Stomach (tissue), 8 donors: ENCODE measurements at regions not wholly inside any gene's neighbourhood (a gene's known extent, or its start where the extent isn't known, plus 50 kb on each side); places are given as distances from the start of the nearest gene placed in this dataset.
A peak's percentile ranks its signal among the peaks of the same experiment; 100 is the strongest.

Source experiments
- DNase-seq, 2 donors: peaks; one replicate each; pipeline versions ENCODE4 v3.0.0 to v3.0.0-alpha.2; 2013 to 2019
- H3K27ac ChIP-seq, 5 donors: fragments of 200-600 bp in 4 of 5; sonication (generic) in 4 of 5; one replicate each; pipeline ENCODE4 v1.5.1; 2013 to 2019; ENCODE audit warnings: mild to moderate bottlenecking in 1 of 5, moderate library complexity in 1 of 5
- H3K27me3 ChIP-seq, 3 donors: fragments of 200-600 bp; sonication (generic); one replicate each; pipeline ENCODE4 v1.5.1; 2017 to 2019; ENCODE audit warnings: mixed run types in 1 of 3
- H3K36me3 ChIP-seq, 4 donors: fragments of 200-600 bp; sonication (generic); 1 replicate in 3 of 4; 2 replicates in 1 of 4; pipeline ENCODE4 v1.5.1; 2016 to 2019
- H3K4me1 ChIP-seq, 4 donors: fragments of 200-600 bp; sonication (generic); one replicate each; pipeline ENCODE4 v1.5.1; 2016 to 2019
- H3K4me3 ChIP-seq, 4 donors: fragments of 200-600 bp; sonication (generic) in 3 of 4; one replicate each; pipeline ENCODE4 v1.5.1; 2016 to 2019; ENCODE audit warnings: mild to moderate bottlenecking in 1 of 4
- H3K9me3 ChIP-seq, 4 donors: fragments of 200-600 bp; sonication (generic); one replicate each; pipeline ENCODE4 v1.5.1; 2016 to 2019
- CTCF ChIP-seq, 7 experiments: fragments of 450-650 bp in 4 of 7; fragments of 200-600 bp in 3 of 7; sonication (generic) in 3 of 7; IDR thresholded peaks; one replicate each; pipeline ENCODE4 v1.5.1; 2016 to 2019; ENCODE audit warnings: antibody characterized with exemption in 7 of 7, control low read depth in 2 of 7, mild to moderate bottlenecking in 1 of 7
- EP300 ChIP-seq: sonication (generic); formaldehyde crosslinking; IDR thresholded peaks from one replicate; pipeline ENCODE4 v1.6.1; 2017; ENCODE audit warnings: antibody characterized with exemption
- POLR2A ChIP-seq, 4 donors: fragments of 450-650 bp; IDR thresholded peaks; one replicate each; pipeline ENCODE4 v1.6.1; 2016; ENCODE audit warnings: antibody characterized with exemption in 4 of 4, control low read depth in 2 of 4, mild to moderate bottlenecking in 1 of 4, moderate library complexity in 1 of 4
- POLR2AphosphoS5 ChIP-seq, 3 donors: sonication (generic); formaldehyde crosslinking; IDR thresholded peaks; one replicate each; pipeline ENCODE4 v1.6.1; 2016; ENCODE audit warnings: antibody characterized with exemption in 3 of 3
- WGBS, 5 donors: extraction: QIAGEN DNeasy Blood & Tissue Kit in 3 of 5; methylation state at CpG; one replicate each; pipeline versions ENCODE4 v1.1.5 to v1.1.7; 2013 to 2018; 5-methylcytosine and 5-hydroxymethylcytosine counted together
- intact Hi-C: fragments of 100-400 bp; cut with DNase I; formaldehyde crosslinking; loops from one replicate; pipeline ENCODE4 v1.15.1; 2023; ENCODE audit warnings: low total_unique reads
- donor health status: healthy with polysubstance abuse.
- donor health status: Bipolar disorder and iron deficiency.
- donor health status: healthy.

- TF ChIP-seq EP300: no peak
- no peak for TF ChIP-seq POLR2A (IDR thresholded peaks at IDR 0.05)
- no peak for TF ChIP-seq POLR2AphosphoS5 (IDR thresholded peaks at IDR 0.05)
- no peak for TF ChIP-seq CTCF (IDR thresholded peaks at IDR 0.05)
- Histone ChIP-seq H3K27ac (no peak overlapping the region), H3K27me3 (no peaks in the 10 kb centered on the region), H3K9me3 (no peaks in the 10 kb centered on the region), H3K4me3 (no peak overlapping the region), H3K36me3 (no peaks in the 10 kb centered on the region), H3K4me1 (no peaks in the 10 kb centered on the region)
- intact Hi-C loops: no loop called here
- DNase-seq: no peak
Measured at GRCh38 chr5:130815246-130815645, 349.8 kb downstream of the HINT1 start.

GRCh38 chr5:130808691-130809090, 356.4 kb downstream of the HINT1 start:
- WGBS, 5 donors: 83 to 90% (median 89%) methylated on average over 4 of the region's 4 CpGs
- no peaks in the 10 kb centered on the region for H3K4me1 ChIP-seq
- H3K36me3 ChIP-seq: no peaks in the 10 kb centered on the region
- DNase-seq: no peak
- intact Hi-C loops: no loop called here
- no peak overlapping the region for H3K27ac ChIP-seq
- no peaks in the 10 kb centered on the region for H3K9me3 ChIP-seq
- no peaks in the 10 kb centered on the region for H3K27me3 ChIP-seq
- no peak overlapping the region for H3K4me3 ChIP-seq
- no peak for TF ChIP-seq POLR2AphosphoS5 (IDR thresholded peaks at IDR 0.05)
- no peak for TF ChIP-seq CTCF (IDR thresholded peaks at IDR 0.05)
- no peak for TF ChIP-seq EP300
- no peak for TF ChIP-seq POLR2A (IDR thresholded peaks at IDR 0.05)

GRCh38 chr5:130805648-130806047, 359.4 kb downstream of the HINT1 start:
- 23 to 41% (median 33%) methylated on average over 1 to 2 of the region's 2 CpGs for WGBS, 5 donors
- Histone ChIP-seq H3K27me3 (no peaks in the 10 kb centered on the region), H3K4me3 (no peak overlapping the region), H3K9me3 (peaks cover 0 to 7% (median 3%) of the 10 kb centered on the region in 4 donors), H3K27ac (no peak overlapping the region), H3K4me1 (no peaks in the 10 kb centered on the region), H3K36me3 (no peaks in the 10 kb centered on the region)
- TF ChIP-seq EP300 (no peak), CTCF (IDR thresholded peaks at IDR 0.05) (no peak), POLR2AphosphoS5 (IDR thresholded peaks at IDR 0.05) (no peak), POLR2A (IDR thresholded peaks at IDR 0.05) (no peak)
- DNase-seq: peak in 1 of 2 donors; percentile 28
- intact Hi-C loops: no loop called here

- no peak for TF ChIP-seq POLR2A (IDR thresholded peaks at IDR 0.05)
- Histone ChIP-seq H3K36me3 (no peaks in the 10 kb centered on the region), H3K4me3 (no peak overlapping the region), H3K27ac (no peak overlapping the region), H3K9me3 (peaks cover 0 to 9% (median 4%) of the 10 kb centered on the region in 4 donors), H3K27me3 (no peaks in the 10 kb centered on the region), H3K4me1 (no peaks in the 10 kb centered on the region)
- intact Hi-C loops: no loop called here
- no peak for DNase-seq
Measured at GRCh38 chr5:130805036-130805435, 360.0 kb downstream of the HINT1 start.

GRCh38 chr5:130801963-130802362, 363.1 kb downstream of the HINT1 start:
- WGBS, 5 donors: 89 to 99% (median 95%) methylated on average over 2 of the region's 2 CpGs
- no peak for TF ChIP-seq CTCF (IDR thresholded peaks at IDR 0.05)
- TF ChIP-seq EP300: no peak
- no peak for TF ChIP-seq POLR2A (IDR thresholded peaks at IDR 0.05)
- H3K27me3 ChIP-seq: no peaks in the 10 kb centered on the region

More at GRCh38 chr5:130801963-130802362, 363.1 kb downstream of the HINT1 start:
- Histone ChIP-seq H3K36me3 (no peaks in the 10 kb centered on the region), H3K4me3 (no peak overlapping the region), H3K9me3 (peaks cover 0 to 15% (median 4%) of the 10 kb centered on the region in 4 donors), H3K27ac (no peak overlapping the region), H3K4me1 (no peaks in the 10 kb centered on the region)
- intact Hi-C loops: no loop called here
- no peak for DNase-seq
